Myocyte (in vitro differentiated cells): ENCODE measurements at regions not wholly inside any gene's neighbourhood (a gene's known extent, or its start where the extent isn't known, plus 50 kb on each side); places are given as distances from the start of the nearest gene placed in this dataset.

ENCODE experiments used
- DNase-seq: peaks from one replicate; pipeline ENCODE4 v3.0.0-alpha.2; 2012; ENCODE audit warnings: low read depth

DNA sequence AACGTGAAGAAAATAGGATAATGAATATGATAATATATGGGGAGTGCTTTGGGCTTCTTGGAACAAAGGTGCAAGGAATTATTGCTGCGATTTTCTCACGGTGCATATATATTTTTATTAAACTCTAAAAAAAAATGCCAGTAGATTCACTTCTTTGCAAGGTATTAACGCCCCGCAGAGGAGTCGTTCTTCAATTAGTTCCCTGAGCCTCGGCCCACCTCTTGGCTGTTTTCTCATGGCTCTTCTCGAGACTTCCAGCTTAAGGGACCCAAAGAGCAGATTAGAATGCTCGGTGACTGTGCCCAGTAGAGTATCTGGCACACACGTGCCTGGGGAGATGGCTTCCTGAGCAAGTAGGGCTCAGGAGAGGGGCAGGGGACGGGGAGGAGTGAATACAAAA lies 367.4 kb downstream of the MID1IP1 start:
- no peak for DNase-seq

DNA sequence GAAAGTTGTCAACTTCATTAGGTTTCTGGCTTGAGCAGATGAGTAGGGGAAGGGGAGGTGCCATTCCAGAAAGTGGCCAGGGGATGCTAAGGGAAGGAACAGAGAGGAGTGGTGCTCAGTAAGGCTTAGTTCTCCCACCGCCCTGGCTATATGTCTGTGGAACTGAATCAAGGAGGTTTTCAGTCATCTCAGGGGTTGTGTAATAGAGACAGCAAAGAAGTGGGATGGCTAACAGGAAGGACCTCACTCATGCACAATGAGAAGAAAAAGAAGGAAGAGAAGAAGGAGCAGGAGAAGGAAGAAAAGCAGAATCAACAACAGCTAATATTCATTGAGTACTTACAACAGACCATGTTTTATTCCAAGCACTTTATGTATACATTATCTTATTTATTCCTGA lies 368.7 kb downstream of the MID1IP1 start:
- DNase-seq: no peak

DNA sequence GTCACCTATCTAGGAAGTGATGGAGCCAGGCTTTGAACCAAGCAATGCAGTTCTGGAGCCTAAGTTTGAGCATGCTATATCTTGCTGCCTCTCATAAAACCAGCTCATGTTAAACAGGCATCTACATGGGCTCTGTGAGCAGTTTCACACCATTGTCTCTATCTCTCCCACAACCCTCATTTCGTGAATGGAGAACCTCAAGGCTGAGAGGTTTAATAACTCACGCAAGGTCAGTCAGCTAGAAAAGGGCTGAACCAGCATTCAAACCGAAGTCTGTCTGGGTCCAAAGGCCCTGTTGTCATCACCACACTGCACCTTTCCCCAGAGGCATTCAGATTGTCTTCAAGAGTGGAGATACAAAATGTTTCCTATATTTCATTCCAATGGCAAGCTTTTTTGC lies 369.2 kb downstream of the MID1IP1 start:
- no peak for DNase-seq

DNA sequence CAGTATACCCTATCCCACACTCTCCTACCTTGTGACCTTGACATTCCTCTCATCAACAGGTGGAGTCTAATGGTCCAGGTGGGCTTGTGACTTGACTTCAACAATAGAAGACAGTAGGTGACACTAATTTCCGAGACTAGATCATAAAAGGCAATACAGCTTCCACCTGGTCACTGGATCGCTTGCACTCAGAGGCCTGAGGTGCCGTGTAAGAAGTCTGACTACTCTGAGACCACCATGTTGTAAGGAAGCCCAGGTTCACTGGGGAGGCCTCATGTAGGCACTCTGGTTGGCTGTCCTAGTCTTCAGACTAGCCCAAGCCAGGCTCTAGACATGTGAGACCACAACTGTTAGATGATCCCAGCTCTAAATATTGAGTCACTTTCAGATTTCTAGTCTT lies 370.4 kb downstream of the MID1IP1 start:
- no peak for DNase-seq

DNA sequence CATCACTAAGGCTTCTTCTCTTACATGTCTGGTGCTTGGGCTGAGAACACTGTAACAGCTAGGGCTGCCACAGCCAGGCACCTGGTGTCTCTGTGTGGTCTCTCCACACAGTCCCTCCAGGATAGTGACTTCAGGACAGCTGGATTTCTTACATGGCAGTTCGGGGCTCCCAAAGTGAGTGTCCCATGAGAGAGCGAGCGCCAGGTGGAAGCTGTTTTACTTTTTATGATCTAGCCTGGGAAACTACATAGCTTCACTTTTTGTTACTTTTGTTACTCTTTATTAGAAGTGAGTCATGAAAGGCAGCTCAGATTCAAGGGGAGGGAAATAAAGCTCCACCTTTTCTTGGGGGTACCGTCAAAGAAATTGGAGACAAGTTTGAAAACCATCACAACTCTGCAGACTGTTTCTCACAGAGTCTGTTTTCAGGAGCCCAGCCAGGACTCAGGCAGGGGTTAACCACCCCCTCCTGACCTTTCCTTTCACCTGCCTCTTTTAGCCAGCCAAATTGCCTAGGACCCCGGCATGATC lies 373.0 kb downstream of the MID1IP1 start:
- DNase-seq: no peak

DNA sequence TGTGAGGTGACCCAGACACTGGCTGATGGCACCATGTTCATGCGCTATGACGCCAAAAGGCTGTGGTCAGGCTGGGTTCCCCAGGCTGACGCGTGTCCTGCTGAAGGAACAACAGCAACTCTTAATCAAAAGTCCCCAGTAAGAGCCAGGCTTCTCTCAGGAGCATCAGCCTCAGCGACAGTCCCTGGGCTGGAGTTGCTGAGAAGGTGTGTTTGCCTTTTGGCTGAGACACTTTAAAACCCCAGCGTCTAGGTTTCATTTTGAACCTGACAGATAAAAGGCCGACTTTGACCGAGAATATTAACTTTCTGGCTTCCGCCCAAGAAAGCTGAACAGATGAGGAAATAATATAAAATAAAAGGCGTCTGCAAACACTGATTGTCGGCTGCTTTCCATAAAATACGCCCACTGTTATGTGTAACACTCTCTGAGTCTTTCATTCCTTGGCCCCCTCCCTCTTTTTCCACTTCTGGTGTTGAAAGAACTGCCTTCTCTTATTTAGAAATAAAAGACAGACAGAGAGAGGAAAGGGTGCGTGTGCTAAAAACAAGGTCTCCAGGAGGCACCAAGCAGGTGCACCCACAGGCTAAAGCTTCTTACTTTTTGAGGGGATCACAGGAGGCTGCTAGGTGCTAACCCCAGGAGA lies 373.6 kb downstream of the MID1IP1 start:
- no peak for DNase-seq

DNA sequence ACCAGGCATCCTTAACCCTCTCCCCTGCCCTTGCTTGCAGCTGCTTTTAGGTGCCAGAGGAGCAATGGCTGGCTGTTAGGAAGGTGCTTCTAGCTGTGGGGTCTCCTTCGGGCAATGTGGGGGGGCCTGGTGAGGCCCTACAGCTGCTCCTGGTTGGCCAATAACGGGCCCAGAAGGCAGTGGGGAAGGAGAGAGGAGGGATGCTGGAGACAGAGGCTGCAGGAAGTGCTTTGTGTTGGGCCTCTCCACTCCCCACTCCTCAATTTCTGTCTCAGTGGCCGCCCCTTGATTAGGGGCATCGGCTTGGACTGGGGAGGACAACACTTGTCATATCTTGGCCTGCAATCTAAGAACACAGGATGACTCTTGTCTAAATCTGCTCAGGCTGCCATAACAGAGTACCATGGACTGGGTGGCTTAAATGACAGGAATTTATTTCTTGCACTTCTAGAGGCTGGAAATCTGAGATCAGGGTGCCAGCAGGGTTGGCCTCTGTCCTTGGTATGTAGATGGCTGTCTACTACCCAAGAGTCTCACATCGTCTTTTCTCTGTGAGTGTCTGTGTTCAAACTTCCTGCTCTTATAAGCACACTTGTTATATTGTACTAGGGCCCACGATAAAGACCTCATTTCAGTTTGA lies 374.3 kb downstream of the MID1IP1 start:
- no peak for DNase-seq

DNA sequence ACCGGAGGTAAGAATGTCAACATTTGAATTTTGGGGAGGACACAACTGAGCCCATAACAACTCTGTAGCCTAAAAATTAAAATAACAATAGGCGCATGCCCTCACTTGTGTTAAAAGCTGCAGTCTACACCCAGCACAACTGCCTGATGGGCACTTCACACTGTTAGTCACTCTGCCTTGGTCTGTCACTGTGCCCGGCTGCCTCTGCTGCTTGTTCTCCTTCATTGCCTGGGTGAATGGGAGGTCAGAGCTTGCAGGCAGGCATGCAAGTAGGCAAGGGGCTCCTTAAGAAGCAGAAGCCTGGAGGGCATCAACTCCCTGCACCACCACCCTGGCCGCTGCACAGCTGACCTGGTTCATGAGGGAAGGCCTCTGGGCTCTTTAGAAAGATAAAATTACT lies 374.8 kb downstream of the MID1IP1 start:
- no peak for DNase-seq

DNA sequence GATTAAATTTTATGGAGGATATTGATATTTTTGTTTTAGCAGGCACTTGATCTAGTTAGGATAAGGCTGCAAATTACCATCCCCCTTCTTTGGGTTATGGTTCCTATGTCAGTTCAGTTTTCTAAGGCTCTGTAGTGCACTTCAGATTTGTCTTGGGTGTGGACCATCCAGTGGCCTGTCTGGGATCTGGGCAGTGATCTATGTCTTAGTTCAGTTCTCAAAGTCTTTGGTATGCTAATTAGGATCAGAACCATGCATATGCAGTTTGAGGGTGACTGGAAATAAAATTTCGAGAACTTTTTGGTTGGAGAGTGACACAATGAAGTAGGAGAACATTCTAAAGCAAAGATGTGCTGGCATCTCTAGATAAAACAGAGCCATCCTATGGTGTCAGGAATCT lies 388.2 kb downstream of the MID1IP1 start:
- DNase-seq: no peak

DNA sequence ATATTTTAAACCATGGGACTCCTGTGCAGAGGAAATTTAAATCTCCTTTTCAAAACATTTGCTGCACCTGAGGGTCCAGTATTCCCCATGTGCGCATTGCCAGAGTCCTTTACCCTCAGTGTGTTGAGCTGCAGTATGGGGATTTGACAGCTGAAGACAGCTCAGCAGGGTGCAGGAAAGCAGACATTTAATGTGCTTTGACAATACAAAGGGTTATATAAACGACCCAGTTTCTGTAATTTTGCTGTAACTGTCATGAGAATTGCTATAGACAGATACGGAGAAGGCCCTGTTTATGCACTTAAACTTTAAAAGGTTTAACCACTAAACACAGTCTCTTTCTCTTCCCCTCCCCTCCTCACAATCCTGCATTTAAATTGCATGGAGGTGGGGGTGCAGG lies 393.4 kb downstream of the MID1IP1 start:
- DNase-seq: no peak

DNA sequence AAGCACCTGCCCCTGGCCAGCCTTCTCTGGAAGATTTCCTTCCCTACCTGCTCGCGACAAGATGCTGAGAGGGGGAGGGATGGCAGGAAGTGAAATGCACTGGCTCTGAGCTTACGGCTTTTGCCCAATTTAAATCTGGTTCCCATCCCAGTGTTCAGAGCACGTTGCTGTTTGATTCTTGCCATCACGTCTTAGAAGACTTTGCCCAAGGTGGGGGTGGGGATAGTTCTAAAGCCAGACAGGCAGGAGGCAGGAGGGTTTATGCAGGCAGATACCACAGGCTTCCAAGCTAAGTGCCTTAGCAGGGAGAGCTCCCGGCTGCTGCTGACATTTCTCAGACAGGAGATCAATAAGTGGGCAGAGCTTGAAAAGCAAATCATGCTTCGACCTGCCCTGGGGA lies 393.9 kb downstream of the MID1IP1 start:
- no peak for DNase-seq

DNA sequence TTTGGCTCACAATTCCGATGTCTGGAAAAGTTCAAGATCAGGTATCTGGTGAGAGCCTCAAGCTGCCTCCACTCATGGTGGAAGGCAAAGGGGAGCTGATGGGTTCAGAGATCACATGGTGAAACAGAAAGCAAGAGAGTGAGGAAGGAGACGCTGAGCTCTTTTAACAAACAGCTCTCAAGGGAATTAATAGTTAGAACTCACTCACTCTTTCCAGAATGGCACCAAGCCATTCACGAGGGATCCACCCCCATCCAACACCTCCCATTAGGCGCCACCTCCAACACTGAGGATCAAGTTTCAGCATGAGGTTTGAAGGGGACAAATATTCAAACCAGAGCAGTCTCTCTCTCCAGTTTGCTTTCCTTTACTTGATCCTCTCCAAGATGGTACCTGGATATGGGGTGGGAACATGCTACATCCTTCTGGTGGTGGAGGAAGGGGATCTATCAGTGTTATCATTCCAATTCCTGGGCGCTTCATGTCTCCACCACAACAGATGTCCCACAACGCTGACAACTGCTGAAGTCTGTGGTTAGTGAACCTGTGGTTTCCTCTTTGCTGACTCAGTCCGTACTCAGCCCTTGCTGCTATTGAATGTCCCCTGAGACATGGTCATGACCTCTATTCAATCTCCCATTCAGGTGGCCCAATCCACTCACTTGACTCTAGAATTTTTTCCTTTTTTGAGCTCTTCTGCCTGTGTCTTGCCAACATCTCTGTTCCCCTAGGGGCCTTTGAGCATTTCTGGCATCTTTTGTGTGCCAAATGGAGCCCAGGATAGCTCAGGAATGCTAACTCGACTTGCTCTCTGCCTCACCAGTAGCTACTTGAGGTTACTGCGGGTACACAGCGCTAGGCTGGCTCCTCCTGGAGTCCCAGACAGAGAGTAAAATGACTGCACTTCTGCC lies 395.2 kb downstream of the MID1IP1 start:
- DNase-seq: peak; percentile 90

DNA sequence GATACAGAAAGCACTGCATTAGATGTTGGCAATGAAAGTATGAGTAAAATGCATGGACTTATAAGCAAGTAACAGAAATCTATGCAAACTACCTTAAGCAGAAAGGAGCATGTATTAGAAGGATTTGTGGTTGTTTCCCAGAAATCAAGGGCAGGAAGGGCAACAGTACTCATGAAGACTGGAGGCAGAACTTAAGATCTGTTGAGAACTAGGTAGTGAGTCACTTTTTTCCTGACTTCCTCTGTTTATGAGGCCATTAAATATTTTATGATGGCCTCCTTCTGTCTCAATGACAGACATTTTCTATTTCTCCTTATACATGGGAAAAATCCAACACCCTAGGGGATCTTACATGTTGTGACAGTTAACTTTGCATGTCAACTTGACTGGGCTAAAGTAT lies 398.2 kb downstream of the MID1IP1 start:
- DNase-seq: no peak

DNA sequence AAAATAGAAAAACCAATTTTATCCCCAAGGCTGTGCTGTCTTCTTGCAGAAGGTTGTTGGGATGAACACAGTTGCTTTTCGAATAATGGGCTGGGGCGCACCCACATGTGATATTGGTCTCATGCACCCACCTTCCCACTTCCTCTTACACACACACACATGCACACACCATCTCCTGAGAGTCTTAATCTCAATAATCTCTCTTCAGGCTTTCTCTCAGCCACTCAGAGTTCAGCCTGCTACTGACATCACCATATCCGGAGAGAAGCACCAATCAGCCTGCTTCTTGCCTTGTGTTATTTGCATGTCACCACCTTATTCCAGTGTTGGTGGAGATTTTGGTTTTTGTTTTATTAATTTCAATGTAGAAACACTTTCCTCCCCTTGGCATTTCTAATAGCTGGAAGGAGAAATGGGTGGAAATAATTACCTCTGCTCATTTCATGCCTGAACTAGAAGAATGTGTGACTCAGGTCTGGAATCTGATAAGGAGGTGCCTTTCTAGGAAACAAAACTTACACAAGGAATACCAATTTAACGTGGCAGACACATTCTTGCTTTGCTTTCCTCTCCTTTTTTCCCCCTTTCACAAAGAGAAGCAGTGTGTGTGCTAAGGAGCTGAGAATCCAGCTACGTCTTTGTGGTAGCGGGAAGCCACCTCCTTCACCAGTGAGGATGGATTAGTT lies 400.2 kb downstream of the MID1IP1 start:
- no peak for DNase-seq

DNA sequence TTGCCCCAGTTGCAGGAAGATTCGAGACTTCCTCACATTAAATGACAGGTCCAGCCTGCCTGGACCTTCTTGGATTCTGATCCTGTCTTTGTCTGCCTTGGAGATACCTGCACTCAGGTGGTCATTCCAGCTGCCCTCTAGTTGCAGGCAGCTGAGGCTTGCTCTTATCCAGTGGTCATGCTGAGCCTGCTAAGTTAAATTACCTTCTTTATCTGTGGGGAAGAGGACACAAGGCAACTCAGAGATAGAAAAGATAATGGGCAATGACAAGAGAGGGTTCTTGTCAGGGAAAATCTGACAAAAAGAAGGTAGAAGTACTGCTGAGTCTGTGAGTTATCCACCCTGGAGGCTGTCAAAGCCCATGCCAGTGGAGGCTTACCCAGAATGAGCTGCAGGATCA lies 401.4 kb downstream of the MID1IP1 start:
- DNase-seq: no peak

DNA sequence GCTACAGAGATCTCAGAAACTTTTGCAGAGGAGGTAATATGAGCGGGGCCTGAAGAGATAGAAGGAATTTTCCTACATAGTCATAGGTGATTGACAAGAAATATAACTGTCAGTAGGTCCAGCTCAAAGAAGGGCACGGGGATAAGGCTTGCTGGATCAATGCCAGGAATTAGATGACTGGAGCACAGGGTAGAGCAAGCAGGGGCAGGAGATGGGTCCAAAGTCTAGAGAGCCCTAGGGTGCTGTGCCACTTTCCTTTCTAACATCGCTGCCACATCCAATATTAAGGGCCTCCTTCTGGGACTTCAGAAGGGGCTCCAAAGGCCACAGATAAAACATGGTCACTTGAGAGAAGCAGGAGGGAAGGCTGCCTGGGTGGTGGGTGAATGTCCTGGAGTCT lies 402.2 kb downstream of the MID1IP1 start:
- DNase-seq: no peak

DNA sequence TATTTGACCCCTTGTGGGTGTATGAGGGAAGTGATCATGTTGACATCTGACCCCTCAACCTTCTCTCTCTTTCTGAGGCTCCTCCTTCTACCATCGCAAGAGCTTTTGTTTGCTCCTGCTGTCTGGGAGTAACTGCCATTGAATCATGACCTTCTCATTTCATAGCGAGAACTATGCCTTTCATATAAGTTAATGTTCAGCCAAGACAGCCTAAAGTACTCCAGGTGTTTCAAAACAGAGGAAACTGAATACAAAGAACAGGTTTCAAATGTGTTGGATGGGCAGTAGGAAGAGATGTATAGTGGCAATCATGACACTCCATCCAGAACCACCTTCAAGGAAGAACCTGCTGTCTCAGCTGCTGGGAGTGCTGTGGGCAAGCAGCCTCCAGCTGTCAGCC lies 403.1 kb downstream of the MID1IP1 start:
- DNase-seq: no peak

DNA sequence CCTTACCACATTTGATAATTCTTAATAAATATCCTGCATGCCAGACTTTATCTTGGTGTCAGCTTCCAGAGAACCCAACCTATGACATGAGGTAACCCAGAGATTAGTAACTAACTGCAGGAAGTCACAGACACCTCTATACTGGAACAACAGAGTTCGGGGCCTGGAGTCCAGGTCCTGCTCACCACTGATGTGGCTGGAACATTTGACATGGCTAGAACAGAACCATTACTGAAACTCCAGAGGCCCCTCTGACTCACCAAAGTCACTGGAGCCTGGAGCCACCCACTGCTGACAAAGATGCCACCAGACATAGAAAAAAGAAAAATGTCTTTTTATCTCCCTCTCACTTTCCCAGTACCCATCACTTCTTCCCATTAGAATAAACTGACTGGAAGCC lies 403.7 kb downstream of the MID1IP1 start:
- DNase-seq: no peak

DNA sequence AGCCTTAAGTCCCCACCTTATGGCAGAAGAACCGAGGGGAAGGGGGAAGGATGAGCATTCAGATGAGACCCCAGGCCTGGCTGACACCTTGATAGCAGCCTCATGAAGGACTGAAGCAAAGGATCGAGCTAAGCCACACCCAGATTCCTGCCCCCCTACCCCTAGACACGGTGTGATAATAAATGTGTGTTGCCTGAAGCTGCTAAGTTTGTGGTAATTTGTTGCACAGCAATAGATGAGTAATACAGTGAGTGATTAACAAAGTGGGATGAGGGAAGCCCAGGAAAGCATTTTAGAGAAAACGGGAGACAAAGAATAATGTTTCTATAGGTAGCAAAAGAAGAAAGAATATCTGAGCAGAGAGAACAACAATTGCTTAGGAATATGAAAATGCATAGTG lies 404.2 kb downstream of the MID1IP1 start:
- no peak for DNase-seq

DNA sequence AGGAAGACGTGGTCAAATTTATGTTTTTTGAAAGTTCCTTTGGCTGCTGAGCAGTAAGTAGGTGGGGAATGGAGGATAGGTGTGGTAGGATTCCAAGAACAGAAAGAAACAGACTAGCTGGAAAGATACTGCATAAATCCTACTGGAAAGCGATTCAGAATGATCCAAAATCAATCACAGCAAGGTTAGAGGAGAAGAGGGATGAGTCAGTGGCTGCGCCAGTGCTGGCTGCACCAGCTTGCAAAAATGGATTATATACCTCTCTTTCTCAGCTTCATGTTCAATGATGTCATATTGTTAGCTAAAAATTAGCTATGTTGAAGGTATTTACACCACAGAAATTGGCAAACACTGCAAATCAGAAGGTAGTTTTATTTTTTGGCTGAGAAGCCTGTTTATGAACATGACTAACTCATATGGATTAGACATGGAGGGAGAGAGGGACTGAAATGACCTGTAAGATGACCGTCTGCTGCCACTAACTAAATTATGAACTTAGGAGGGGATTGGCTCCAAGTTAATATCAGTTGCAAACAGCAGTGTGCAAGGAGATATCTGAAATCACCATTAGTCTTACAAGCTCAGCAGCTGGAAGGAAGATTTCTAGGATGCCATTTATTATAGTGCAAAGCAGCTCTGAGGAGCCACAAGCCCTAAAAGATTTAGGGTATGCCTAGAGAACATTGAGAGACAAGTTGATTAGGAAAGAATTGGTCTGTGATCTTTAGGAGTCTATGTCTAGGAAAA lies 405.3 kb downstream of the MID1IP1 start:
- no peak for DNase-seq

DNA sequence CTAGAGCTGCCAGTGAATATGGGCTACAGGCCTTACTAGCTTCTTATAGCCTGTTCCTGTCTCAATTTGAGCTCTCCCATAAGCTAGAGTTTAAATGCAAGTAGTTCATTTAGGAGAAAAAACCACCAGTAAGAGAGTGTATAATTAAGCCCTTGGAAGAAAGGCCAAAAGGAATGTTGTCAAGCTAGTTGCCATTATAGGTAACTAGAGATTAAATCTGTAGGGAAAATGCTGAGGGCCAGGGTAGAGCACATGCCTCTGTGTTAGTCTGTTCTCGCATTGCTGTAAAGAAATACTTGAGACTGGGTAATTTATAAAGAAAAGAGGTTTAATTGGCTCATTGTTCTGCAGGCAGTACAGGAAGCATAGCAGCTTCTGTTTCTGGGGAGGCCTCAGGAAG lies 410.2 kb downstream of the MID1IP1 start:
- no peak for DNase-seq
